HepG2 (cell line): ENCODE measurements at regions not wholly inside any gene's neighbourhood (a gene's known extent, or its start where the extent isn't known, plus 50 kb on each side); places are given as distances from the start of the nearest gene placed in this dataset.

Experiments
- ATAC-seq: fragments of 200-7000 bp; cut with Tn5 transposase; 3 replicates; pipeline ENCODE4 v1.9.1; 2020; ENCODE audit warnings: mild to moderate bottlenecking, moderate library complexity
- BruUV-seq: library from RNA; stranded (reverse); fragments of 400-500 nt; replicated peaks from 2 replicates; lab custom pipeline; 2021; lab: Mats Ljungman, UMichigan
- CTCF ChIA-PET: fragments of 300-600 bp; formaldehyde crosslinking; extraction: SDS; loops from one replicate; lab custom pipeline; 2021; ENCODE audit warnings: low total read pairs, inconsistent platforms, low intra/inter-chr PET ratio; lab: Yijun Ruan, JAX
- POLR2A ChIA-PET: fragments of 350-600 bp; sonication (Branson Sonifier 250); formaldehyde crosslinking; loops from one replicate; lab custom pipeline; 2020; ENCODE audit warnings: antibody characterized with exemption, inconsistent platforms; lab: Yijun Ruan, JAX
- DNase-seq: peaks from one replicate; pipeline ENCODE4 v3.0.0-alpha.2; 2015; ENCODE audit warnings: low spot score
- FAIRE-seq: peaks from 3 replicates; lab custom pipeline; 2011; peaks lifted over from hg19 to GRCh38; lab: Jason Lieb, UNC
- H2AFZ ChIP-seq: one replicate; pipeline ENCODE4 v1.6.1; 2011; ENCODE audit warnings: low read length, inconsistent platforms
- H3K27ac ChIP-seq: fragments of 300-600 bp; 3 replicates; pipeline ENCODE4 v1.8.0; 2011; ENCODE audit warnings: mixed run types, mild to moderate bottlenecking, mixed read lengths, low read length, inconsistent platforms; ENCODE audit not compliant: insufficient read depth; ENCODE audit errors: extremely low read length
- H3K27me3 ChIP-seq, 2 experiments: fragments of 200-600 bp in 1 of 2; 2 replicates in 1 of 2; 3 replicates in 1 of 2; pipeline versions ENCODE4 v1.6.0 to v1.8.0; 2011; ENCODE audit warnings: low read length in 2 of 2, mild to moderate bottlenecking in 2 of 2, moderate library complexity in 2 of 2, inconsistent platforms in 1 of 2; ENCODE audit not compliant: insufficient read depth in 2 of 2, control insufficient read depth in 1 of 2
- H3K36me3 ChIP-seq, 2 experiments: fragments of 200-600 bp in 1 of 2; replicated peaks in 1 of 2; 2 replicates in 1 of 2; 3 replicates in 1 of 2; pipeline versions ENCODE4 v1.5.1 to v1.8.0; 2011; ENCODE audit warnings: low read length in 2 of 2, inconsistent platforms in 1 of 2; ENCODE audit not compliant: insufficient read depth in 2 of 2, control insufficient read depth in 1 of 2
- H3K4me1 ChIP-seq: 2 replicates; pipeline ENCODE4 v1.5.1; 2012; ENCODE audit warnings: low read length, inconsistent platforms; ENCODE audit not compliant: insufficient read depth
- H3K4me2 ChIP-seq: 2 replicates; pipeline ENCODE4 v1.6.0; 2011; ENCODE audit warnings: low read depth, low read length, inconsistent platforms
- H3K4me3 ChIP-seq, 3 experiments: fragments of 200-600 bp in 1 of 3; sonication (generic), shearing (Covaris generic) in 1 of 3; replicated peaks in 1 of 3; 2 replicates each; pipeline ENCODE4 v1.5.1; 2011 to 2016; ENCODE audit warnings: low read length in 3 of 3, inconsistent platforms in 2 of 3, low read depth in 2 of 3, mild to moderate bottlenecking in 2 of 3, control low read depth in 1 of 3, mixed read lengths in 1 of 3; ENCODE audit not compliant: insufficient read depth in 1 of 3
- H3K79me2 ChIP-seq: one replicate; pipeline ENCODE4 v1.6.1; 2011; ENCODE audit warnings: low read length, inconsistent platforms; ENCODE audit not compliant: insufficient read depth
- H3K9ac ChIP-seq: 2 replicates; pipeline ENCODE4 v1.6.0; 2011; ENCODE audit warnings: mild to moderate bottlenecking, low read depth, low read length, inconsistent platforms; ENCODE audit not compliant: insufficient read depth
- H3K9me3 ChIP-seq: 2 replicates; pipeline ENCODE4 v1.5.1; 2012; ENCODE audit warnings: mild to moderate bottlenecking, low read length
- H4K20me1 ChIP-seq: 2 replicates; pipeline ENCODE4 v1.6.0; 2011; ENCODE audit warnings: inconsistent platforms, mild to moderate bottlenecking, low read length, moderate library complexity; ENCODE audit not compliant: insufficient read depth
- ELK4 ChIP-seq: sonication (generic); formaldehyde crosslinking; IDR thresholded peaks from 2 replicates; pipeline ENCODE4 v1.9.0; 2021; ENCODE audit warnings: missing genetic modification reagents, borderline replicate concordance
- FLYWCH1 ChIP-seq: sonication (generic); formaldehyde crosslinking; IDR thresholded peaks from 2 replicates; pipeline ENCODE4 v1.8.1; 2023; ENCODE audit warnings: mild to moderate bottlenecking, missing genetic modification reagents
- GFI1 ChIP-seq: sonication (generic); formaldehyde crosslinking; IDR thresholded peaks from 2 replicates; pipeline ENCODE4 v1.5.0; 2020; ENCODE audit warnings: missing genetic modification reagents, mild to moderate bottlenecking, borderline replicate concordance
- ISX ChIP-seq: sonication (generic); formaldehyde crosslinking; conservative IDR thresholded peaks from 2 replicates; pipeline ENCODE4 v1.5.0; 2020; ENCODE audit warnings: missing genetic modification reagents
- KDM1A ChIP-seq: IDR thresholded peaks from 2 replicates; pipeline ENCODE4 v1.6.1; 2016; ENCODE audit warnings: missing compliant biosample characterization
- MEIS1 ChIP-seq: sonication (generic); formaldehyde crosslinking; IDR thresholded peaks from 2 replicates; pipeline ENCODE4 v1.9.0; 2021; ENCODE audit warnings: mild to moderate bottlenecking, missing genetic modification reagents, moderate library complexity, borderline replicate concordance
- SIN3B ChIP-seq: fragments of 150-350 bp; IDR thresholded peaks from 2 replicates; pipeline ENCODE4 v1.6.1; 2014; ENCODE audit warnings: low read length
- TMF1 ChIP-seq: sonication (generic); formaldehyde crosslinking; IDR thresholded peaks from 2 replicates; pipeline ENCODE4 v1.8.1; 2022; ENCODE audit warnings: low read depth, missing genetic modification reagents
- ZNF543 ChIP-seq: sonication (generic); formaldehyde crosslinking; IDR thresholded peaks from 2 replicates; pipeline ENCODE4 v1.4.0; 2020; ENCODE audit warnings: mild to moderate bottlenecking, missing genetic modification reagents
- WGBS: methylation state at CpG from one replicate; pipeline ENCODE4 v1.1.6; 2017; ENCODE audit warnings: low lambda C conversion rate; 5-methylcytosine and 5-hydroxymethylcytosine counted together
- in situ Hi-C: cut with HindIII; loops from 2 replicates; pipeline ENCODE4 v1.10.0; 2017; ENCODE audit warnings: low pct_unique_long_range_greater_than_20kb; ENCODE audit not compliant: extremely low pct_ligation_motif_present
- intact Hi-C: fragments of 100-400 bp; cut with micrococcal nuclease; formaldehyde crosslinking; loops from one replicate; pipeline ENCODE4 v1.10.0; 2022; ENCODE audit not compliant: unreplicated experiment
- TF ChIP-seq, protein P1 (sequence below): sonication (generic); formaldehyde crosslinking; IDR thresholded peaks from 2 replicates; pipeline ENCODE4 v1.5.0; 2020; ENCODE audit warnings: missing genetic modification reagents
- TF ChIP-seq, protein P2 (sequence below), 2 experiments: fragments of 450-650 bp in 1 of 2; sonication (generic) in 1 of 2; formaldehyde crosslinking in 1 of 2; IDR thresholded peaks; 2 replicates each; pipeline versions ENCODE4 v1.6.1 to v1.8.0; 2016 to 2022; ENCODE audit warnings: antibody characterized with exemption in 1 of 2, mild to moderate bottlenecking in 1 of 2, missing genetic modification reagents in 1 of 2
- TF ChIP-seq, protein P3 (sequence below): sonication (generic); formaldehyde crosslinking; IDR thresholded peaks from 2 replicates; pipeline ENCODE4 v1.4.0; 2020; ENCODE audit warnings: missing genetic modification reagents, borderline replicate concordance

GRCh38 chr16:80274576-80275191, 266.1 kb upstream of the DYNLRB2 start:
- Histone ChIP-seq H3K27ac (no peak overlapping the region), H3K4me3 (no peak overlapping the region), H3K27me3 (no peaks in the 10 kb centered on the region), H3K9ac (no peak overlapping the region), H4K20me1 (no peaks in the 10 kb centered on the region), H3K79me2 (no peaks in the 10 kb centered on the region), H2AFZ (no peak overlapping the region), H3K36me3 (no peaks in the 10 kb centered on the region), H3K9me3 (no peaks in the 10 kb centered on the region), H3K4me2 (no peak overlapping the region), H3K4me1 (no peaks in the 10 kb centered on the region)
- in situ Hi-C loops: no loop called here
- BruUV-seq: no TSS peak
- DNase-seq (no peak), FAIRE-seq (no peak), ATAC-seq (no peak)
- ChIA-PET POLR2A (interaction anchor here (1.3 to 1.7 kb wide), 2 partner anchors 9 to 11 kb away, joined by 6 read pairs; no protein-coding TSS in a partner anchor), CTCF (no interaction called here)
- 56% methylated on average over 4 of the region's 4 CpGs for WGBS
- intact Hi-C loops: no loop called here
- TF ChIP-seq FLYWCH1 (CRISPR knock-in tag) (no peak), ZNF543 (CRISPR knock-in tag) (no peak), ELK4 (CRISPR knock-in tag) (no peak), ISX (no peak), KDM1A (CRISPR knock-in tag) (no peak), MEIS1 (CRISPR knock-in tag) (no peak), TMF1 (CRISPR knock-in tag) (no peak), SIN3B (no peak), GFI1 (CRISPR knock-in tag) (no peak)
- TF ChIP-seq, protein P1, sequence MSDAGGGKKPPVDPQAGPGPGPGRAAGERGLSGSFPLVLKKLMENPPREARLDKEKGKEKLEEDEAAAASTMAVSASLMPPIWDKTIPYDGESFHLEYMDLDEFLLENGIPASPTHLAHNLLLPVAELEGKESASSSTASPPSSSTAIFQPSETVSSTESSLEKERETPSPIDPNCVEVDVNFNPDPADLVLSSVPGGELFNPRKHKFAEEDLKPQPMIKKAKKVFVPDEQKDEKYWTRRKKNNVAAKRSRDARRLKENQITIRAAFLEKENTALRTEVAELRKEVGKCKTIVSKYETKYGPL (CRISPR knock-in tag): no peak
- TF ChIP-seq, protein P2, sequence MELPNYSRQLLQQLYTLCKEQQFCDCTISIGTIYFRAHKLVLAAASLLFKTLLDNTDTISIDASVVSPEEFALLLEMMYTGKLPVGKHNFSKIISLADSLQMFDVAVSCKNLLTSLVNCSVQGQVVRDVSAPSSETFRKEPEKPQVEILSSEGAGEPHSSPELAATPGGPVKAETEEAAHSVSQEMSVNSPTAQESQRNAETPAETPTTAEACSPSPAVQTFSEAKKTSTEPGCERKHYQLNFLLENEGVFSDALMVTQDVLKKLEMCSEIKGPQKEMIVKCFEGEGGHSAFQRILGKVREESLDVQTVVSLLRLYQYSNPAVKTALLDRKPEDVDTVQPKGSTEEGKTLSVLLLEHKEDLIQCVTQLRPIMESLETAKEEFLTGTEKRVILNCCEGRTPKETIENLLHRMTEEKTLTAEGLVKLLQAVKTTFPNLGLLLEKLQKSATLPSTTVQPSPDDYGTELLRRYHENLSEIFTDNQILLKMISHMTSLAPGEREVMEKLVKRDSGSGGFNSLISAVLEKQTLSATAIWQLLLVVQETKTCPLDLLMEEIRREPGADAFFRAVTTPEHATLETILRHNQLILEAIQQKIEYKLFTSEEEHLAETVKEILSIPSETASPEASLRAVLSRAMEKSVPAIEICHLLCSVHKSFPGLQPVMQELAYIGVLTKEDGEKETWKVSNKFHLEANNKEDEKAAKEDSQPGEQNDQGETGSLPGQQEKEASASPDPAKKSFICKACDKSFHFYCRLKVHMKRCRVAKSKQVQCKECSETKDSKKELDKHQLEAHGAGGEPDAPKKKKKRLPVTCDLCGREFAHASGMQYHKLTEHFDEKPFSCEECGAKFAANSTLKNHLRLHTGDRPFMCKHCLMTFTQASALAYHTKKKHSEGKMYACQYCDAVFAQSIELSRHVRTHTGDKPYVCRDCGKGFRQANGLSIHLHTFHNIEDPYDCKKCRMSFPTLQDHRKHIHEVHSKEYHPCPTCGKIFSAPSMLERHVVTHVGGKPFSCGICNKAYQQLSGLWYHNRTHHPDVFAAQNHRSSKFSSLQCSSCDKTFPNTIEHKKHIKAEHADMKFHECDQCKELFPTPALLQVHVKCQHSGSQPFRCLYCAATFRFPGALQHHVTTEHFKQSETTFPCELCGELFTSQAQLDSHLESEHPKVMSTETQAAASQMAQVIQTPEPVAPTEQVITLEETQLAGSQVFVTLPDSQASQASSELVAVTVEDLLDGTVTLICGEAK (IDR thresholded peaks at IDR 0.05): no peak
- TF ChIP-seq, protein P2 (CRISPR knock-in tag; IDR thresholded peaks at IDR 0.05): no peak
- TF ChIP-seq, protein P3, sequence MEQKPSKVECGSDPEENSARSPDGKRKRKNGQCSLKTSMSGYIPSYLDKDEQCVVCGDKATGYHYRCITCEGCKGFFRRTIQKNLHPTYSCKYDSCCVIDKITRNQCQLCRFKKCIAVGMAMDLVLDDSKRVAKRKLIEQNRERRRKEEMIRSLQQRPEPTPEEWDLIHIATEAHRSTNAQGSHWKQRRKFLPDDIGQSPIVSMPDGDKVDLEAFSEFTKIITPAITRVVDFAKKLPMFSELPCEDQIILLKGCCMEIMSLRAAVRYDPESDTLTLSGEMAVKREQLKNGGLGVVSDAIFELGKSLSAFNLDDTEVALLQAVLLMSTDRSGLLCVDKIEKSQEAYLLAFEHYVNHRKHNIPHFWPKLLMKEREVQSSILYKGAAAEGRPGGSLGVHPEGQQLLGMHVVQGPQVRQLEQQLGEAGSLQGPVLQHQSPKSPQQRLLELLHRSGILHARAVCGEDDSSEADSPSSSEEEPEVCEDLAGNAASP (CRISPR knock-in tag): no peak
